ENCODE measurements at regions not wholly inside any gene's neighbourhood (a gene's known extent, or its start where the extent isn't known, plus 50 kb on each side); places are given as distances from the start of the nearest gene placed in this dataset.

GRCh38 chr5:99083197-99083596, 154.4 kb upstream of the CHD1 start:
- TF ChIP-seq ZNF121 (CRISPR knock-in tag; IDR thresholded peaks at IDR 0.05): no peak
- no peak for TF ChIP-seq MAX (CRISPR knock-in tag; IDR thresholded peaks at IDR 0.05)
- TF ChIP-seq E2F4 (CRISPR knock-in tag; IDR thresholded peaks at IDR 0.05; ENCODE audit: borderline replicate concordance, low read depth): no peak
- TF ChIP-seq ATF1 (CRISPR knock-in tag; IDR thresholded peaks at IDR 0.05): no peak
- no peak for TF ChIP-seq FOXP1 (CRISPR knock-in tag; IDR thresholded peaks at IDR 0.05; ENCODE audit: borderline replicate concordance)
- TF ChIP-seq MXD4 (CRISPR knock-in tag; IDR thresholded peaks at IDR 0.05; ENCODE audit: borderline replicate concordance): no peak
- no peak for TF ChIP-seq ESRRA (CRISPR knock-in tag; IDR thresholded peaks at IDR 0.05; ENCODE audit: borderline replicate concordance)
- no peak for TF ChIP-seq IRF1 (CRISPR knock-in tag; IDR thresholded peaks at IDR 0.05)
- no peak for TF ChIP-seq ZNF263 (CRISPR knock-in tag; IDR thresholded peaks at IDR 0.05; ENCODE audit: low read depth)
- TF ChIP-seq ATF6 (CRISPR knock-in tag; IDR thresholded peaks at IDR 0.05): no peak
- no peak for TF ChIP-seq TEAD4 (CRISPR knock-in tag; IDR thresholded peaks at IDR 0.05)
- TF ChIP-seq ZNF281 (CRISPR knock-in tag; IDR thresholded peaks at IDR 0.05): no peak
- TF ChIP-seq PRDM15 (CRISPR knock-in tag; IDR thresholded peaks at IDR 0.05): no peak
- Mint-ChIP-seq H3K4me1 (peaks cover 18% of the 10 kb centered on the region), H3K4me3 (no peak overlapping the region), H3K36me3 (no peaks in the 10 kb centered on the region), H3K27me3 (ENCODE audit: low read depth) (no peaks in the 10 kb centered on the region), H3K27ac (no peak overlapping the region), H3K9me3 (peaks cover 4% of the 10 kb centered on the region)
- ATAC-seq: peak; percentile 34
- ChIA-PET POLR2A (no interaction called here), CTCF (no interaction called here)
- no peak for DNase-seq (ENCODE audit: low spot score)

- ChIA-PET CTCF (interaction anchor here (1.7 kb wide), 1 partner anchor 23 kb away, joined by 9 read pairs; no protein-coding TSS in a partner anchor), POLR2A (no interaction called here)
- no peaks in the 10 kb centered on the region for H3K36me3 Mint-ChIP-seq
Measured at GRCh38 chr5:99081711-99082110, 152.9 kb upstream of the CHD1 start.

More at GRCh38 chr5:99081711-99082110, 152.9 kb upstream of the CHD1 start:
- peaks cover 4% of the 10 kb centered on the region for H3K9me3 Mint-ChIP-seq
- TF ChIP-seq GRHL2 (CRISPR knock-in tag; IDR thresholded peaks at IDR 0.05; ENCODE audit: insufficient replicate concordance, severe bottlenecking) (no peak), ATF6 (CRISPR knock-in tag; IDR thresholded peaks at IDR 0.05) (no peak), NFATC4 (CRISPR knock-in tag; IDR thresholded peaks at IDR 0.05) (no peak), OVOL2 (CRISPR knock-in tag; IDR thresholded peaks at IDR 0.05; ENCODE audit: borderline replicate concordance) (no peak), ELF4 (CRISPR knock-in tag; IDR thresholded peaks at IDR 0.05; ENCODE audit: low read depth) (no peak)
- no peak overlapping the region for H3K4me3 Mint-ChIP-seq
- ATAC-seq (no peak), DNase-seq (ENCODE audit: low spot score) (no peak)
- no peak overlapping the region for H3K27ac Mint-ChIP-seq
- H3K4me1 Mint-ChIP-seq: peaks cover 18% of the 10 kb centered on the region
- H3K27me3 Mint-ChIP-seq (ENCODE audit: low read depth): no peaks in the 10 kb centered on the region

All from WTC11 (cell line).